Right lobe of liver (tissue), 4 donors: ENCODE measurements at regions not wholly inside any gene's neighbourhood (a gene's known extent, or its start where the extent isn't known, plus 50 kb on each side); places are given as distances from the start of the nearest gene placed in this dataset.

Experiments used
- POLR2A ChIP-seq: fragments of 450-650 bp; IDR thresholded peaks from one replicate; pipeline ENCODE4 v1.6.1; 2017; ENCODE audit warnings: antibody characterized with exemption, mild to moderate bottlenecking
- TF ChIP-seq, protein P1 (sequence below), 4 donors: fragments of 200-600 bp in 3 of 4; fragments of 450-650 bp in 1 of 4; IDR thresholded peaks; one replicate each; pipeline versions ENCODE4 v1.5.1 to v1.8.0; 2016 to 2022; ENCODE audit warnings: antibody characterized with exemption in 4 of 4, mild to moderate bottlenecking in 2 of 4
- donor health status: DM: no; HTN: no; CAD: no.
- donor health status: DM: no; HTN: no; CAD: no.
- donor health status: DM: no; HTN: yes; CAD: no.

DNA sequence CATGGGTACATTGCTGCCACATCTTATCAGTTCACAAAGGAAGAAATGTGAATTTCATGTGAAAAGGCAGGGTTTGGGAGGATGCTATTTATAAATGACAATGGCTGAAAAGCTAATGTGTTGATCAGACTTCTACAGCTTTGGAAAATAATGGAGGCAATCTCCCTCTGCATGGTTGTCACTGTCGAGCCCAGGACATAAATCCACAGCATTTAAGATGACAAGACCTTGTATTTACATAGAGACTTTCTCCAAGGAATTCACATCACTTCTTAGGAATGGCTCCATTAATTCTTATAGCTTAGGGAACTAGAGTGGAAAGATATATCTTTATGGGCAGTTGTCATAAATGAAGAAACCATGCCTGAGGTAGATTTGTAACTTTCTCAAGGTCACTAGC lies 66.7 kb downstream of the CBLL2 start:
- TF ChIP-seq, protein P1, sequence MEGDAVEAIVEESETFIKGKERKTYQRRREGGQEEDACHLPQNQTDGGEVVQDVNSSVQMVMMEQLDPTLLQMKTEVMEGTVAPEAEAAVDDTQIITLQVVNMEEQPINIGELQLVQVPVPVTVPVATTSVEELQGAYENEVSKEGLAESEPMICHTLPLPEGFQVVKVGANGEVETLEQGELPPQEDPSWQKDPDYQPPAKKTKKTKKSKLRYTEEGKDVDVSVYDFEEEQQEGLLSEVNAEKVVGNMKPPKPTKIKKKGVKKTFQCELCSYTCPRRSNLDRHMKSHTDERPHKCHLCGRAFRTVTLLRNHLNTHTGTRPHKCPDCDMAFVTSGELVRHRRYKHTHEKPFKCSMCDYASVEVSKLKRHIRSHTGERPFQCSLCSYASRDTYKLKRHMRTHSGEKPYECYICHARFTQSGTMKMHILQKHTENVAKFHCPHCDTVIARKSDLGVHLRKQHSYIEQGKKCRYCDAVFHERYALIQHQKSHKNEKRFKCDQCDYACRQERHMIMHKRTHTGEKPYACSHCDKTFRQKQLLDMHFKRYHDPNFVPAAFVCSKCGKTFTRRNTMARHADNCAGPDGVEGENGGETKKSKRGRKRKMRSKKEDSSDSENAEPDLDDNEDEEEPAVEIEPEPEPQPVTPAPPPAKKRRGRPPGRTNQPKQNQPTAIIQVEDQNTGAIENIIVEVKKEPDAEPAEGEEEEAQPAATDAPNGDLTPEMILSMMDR (IDR thresholded peaks at IDR 0.05): no peak
- TF ChIP-seq POLR2A: no peak
